H1 (cell line): ENCODE measurements at regions not wholly inside any gene's neighbourhood (a gene's known extent, or its start where the extent isn't known, plus 50 kb on each side); places are given as distances from the start of the nearest gene placed in this dataset.

ENCODE experiments used
- CREB1 ChIP-seq: IDR thresholded peaks from 2 replicates; pipeline ENCODE4 v1.6.1; 2012; ENCODE audit warnings: inconsistent platforms
- KDM4A ChIP-seq: IDR thresholded peaks from one replicate; pipeline ENCODE4 v1.7.1; 2012; ENCODE audit warnings: low read depth, mild to moderate bottlenecking, moderate library complexity, low read length, inconsistent platforms; ENCODE audit not compliant: severe bottlenecking
- KDM5A ChIP-seq: fragments of 200-600 bp; IDR thresholded peaks from 2 replicates; pipeline ENCODE4 v1.7.1; 2012; ENCODE audit warnings: mild to moderate bottlenecking, low read length, inconsistent platforms, mixed read lengths
- ZNF274 ChIP-seq: IDR thresholded peaks from 2 replicates; pipeline ENCODE4 v1.7.0; 2012; ENCODE audit warnings: low read length, borderline replicate concordance; ENCODE audit errors: extremely low read depth

- TF ChIP-seq KDM4A (no peak), ZNF274 (no peak), KDM5A (no peak), CREB1 (no peak)
Observed at GRCh38 chr2:145569108-145569507, 1049.2 kb upstream of the ZEB2 start (continued).
